ENCODE measurements at regions not wholly inside any gene's neighbourhood (a gene's known extent, or its start where the extent isn't known, plus 50 kb on each side); places are given as distances from the start of the nearest gene placed in this dataset.

DNA sequence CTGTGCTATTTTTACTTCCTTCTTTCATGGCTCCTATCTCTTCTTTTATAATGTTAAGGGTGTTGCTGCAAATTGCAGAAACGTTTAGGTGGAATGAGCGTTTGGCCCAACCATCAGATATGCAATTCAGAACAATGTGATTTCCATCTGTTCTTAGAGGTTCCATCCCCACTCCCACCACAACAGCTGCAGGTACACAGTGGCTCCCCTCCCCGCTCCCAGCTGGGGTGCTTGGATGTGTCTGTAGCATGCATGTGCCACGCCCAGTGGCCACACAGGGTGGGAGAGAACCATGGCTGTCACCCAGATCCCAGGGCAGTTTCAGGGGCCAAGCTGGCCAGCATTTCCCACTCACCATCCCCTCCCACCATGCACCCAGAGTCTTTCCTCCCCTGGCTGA, 62.2 kb downstream of the ACTL7B start:
- Histone ChIP-seq H3K4me3 (no peak overlapping the region), H3K27me3 (ENCODE audit: control insufficient read depth in 3 of 3, insufficient read depth in 3 of 3, low read length in 2 of 3) (no peaks in the 10 kb centered on the region), H3K36me3 (ENCODE audit: control insufficient read depth in 4 of 4, insufficient read depth in 4 of 4, low read length in 4 of 4) (no peaks in the 10 kb centered on the region), H3K27ac (ENCODE audit: low read depth in 1 of 2, low read length in 1 of 2) (no peak overlapping the region), H3K9me3 (ENCODE audit: control insufficient read depth in 4 of 4, insufficient read depth in 3 of 4, low read length in 3 of 4) (peaks cover 0 to 12% (median 1%) of the 10 kb centered on the region in 4 donors), H3K4me1 (ENCODE audit: control insufficient read depth in 5 of 5, insufficient read depth in 5 of 5, low read length in 5 of 5) (no peaks in the 10 kb centered on the region), H3K9ac (ENCODE audit: insufficient read depth in 1 of 2, low read length in 2 of 2) (no peak overlapping the region)
- no peak for ATAC-seq (ENCODE audit: insufficient read depth, low FRiP score)
- WGBS, 2 donors = 95 to 97% methylated on average over 4 of the region's 4 CpGs
- TF ChIP-seq, protein P1, sequence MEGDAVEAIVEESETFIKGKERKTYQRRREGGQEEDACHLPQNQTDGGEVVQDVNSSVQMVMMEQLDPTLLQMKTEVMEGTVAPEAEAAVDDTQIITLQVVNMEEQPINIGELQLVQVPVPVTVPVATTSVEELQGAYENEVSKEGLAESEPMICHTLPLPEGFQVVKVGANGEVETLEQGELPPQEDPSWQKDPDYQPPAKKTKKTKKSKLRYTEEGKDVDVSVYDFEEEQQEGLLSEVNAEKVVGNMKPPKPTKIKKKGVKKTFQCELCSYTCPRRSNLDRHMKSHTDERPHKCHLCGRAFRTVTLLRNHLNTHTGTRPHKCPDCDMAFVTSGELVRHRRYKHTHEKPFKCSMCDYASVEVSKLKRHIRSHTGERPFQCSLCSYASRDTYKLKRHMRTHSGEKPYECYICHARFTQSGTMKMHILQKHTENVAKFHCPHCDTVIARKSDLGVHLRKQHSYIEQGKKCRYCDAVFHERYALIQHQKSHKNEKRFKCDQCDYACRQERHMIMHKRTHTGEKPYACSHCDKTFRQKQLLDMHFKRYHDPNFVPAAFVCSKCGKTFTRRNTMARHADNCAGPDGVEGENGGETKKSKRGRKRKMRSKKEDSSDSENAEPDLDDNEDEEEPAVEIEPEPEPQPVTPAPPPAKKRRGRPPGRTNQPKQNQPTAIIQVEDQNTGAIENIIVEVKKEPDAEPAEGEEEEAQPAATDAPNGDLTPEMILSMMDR (IDR thresholded peaks at IDR 0.05; ENCODE audit: control extremely low read depth, extremely low read depth) = no peak
- DNase-seq = no peak

GRCh38 chr9:108789742-108790141, 66.0 kb downstream of the ACTL7B start:
- H3K27me3 ChIP-seq (ENCODE audit: control insufficient read depth in 3 of 3, insufficient read depth in 3 of 3, low read length in 2 of 3) = no peaks in the 10 kb centered on the region
- H3K9me3 ChIP-seq (ENCODE audit: control insufficient read depth in 4 of 4, insufficient read depth in 3 of 4, low read length in 3 of 4) = peaks cover 0 to 18% (median 1%) of the 10 kb centered on the region in 4 donors
- TF ChIP-seq, protein P1 (IDR thresholded peaks at IDR 0.05; ENCODE audit: control extremely low read depth, extremely low read depth) = no peak
- no peaks in the 10 kb centered on the region for H3K36me3 ChIP-seq (ENCODE audit: control insufficient read depth in 4 of 4, insufficient read depth in 4 of 4, low read length in 4 of 4)
- no peak overlapping the region for H3K4me3 ChIP-seq
- H3K27ac ChIP-seq (ENCODE audit: low read depth in 1 of 2, low read length in 1 of 2) = no peak overlapping the region
- WGBS, 2 donors = 85 to 93% methylated on average over 2 of the region's 2 CpGs
- no peaks in the 10 kb centered on the region for H3K4me1 ChIP-seq (ENCODE audit: control insufficient read depth in 5 of 5, insufficient read depth in 5 of 5, low read length in 5 of 5)
- DNase-seq (no peak), ATAC-seq (ENCODE audit: insufficient read depth, low FRiP score) (no peak)
- H3K9ac ChIP-seq (ENCODE audit: insufficient read depth in 1 of 2, low read length in 2 of 2) = no peak overlapping the region

GRCh38 chr9:108787690-108788048, 68.1 kb downstream of the ACTL7B start:
- 67 to 88% methylated on average over 7 of the region's 7 CpGs for WGBS, 2 donors
- Histone ChIP-seq H3K36me3 (ENCODE audit: control insufficient read depth in 4 of 4, insufficient read depth in 4 of 4, low read length in 4 of 4) (no peaks in the 10 kb centered on the region), H3K27me3 (ENCODE audit: control insufficient read depth in 3 of 3, insufficient read depth in 3 of 3, low read length in 2 of 3) (no peaks in the 10 kb centered on the region), H3K27ac (ENCODE audit: low read depth in 1 of 2, low read length in 1 of 2) (no peak overlapping the region), H3K4me1 (ENCODE audit: control insufficient read depth in 5 of 5, insufficient read depth in 5 of 5, low read length in 5 of 5) (peaks cover 0 to 3% (median 0%) of the 10 kb centered on the region in 5 donors), H3K9me3 (ENCODE audit: control insufficient read depth in 4 of 4, insufficient read depth in 3 of 4, low read length in 3 of 4) (peaks cover 0 to 13% (median 1%) of the 10 kb centered on the region in 4 donors), H3K4me3 (no peak overlapping the region), H3K9ac (ENCODE audit: insufficient read depth in 1 of 2, low read length in 2 of 2) (no peak overlapping the region)
- ATAC-seq (ENCODE audit: insufficient read depth, low FRiP score) (no peak), DNase-seq (no peak)
- TF ChIP-seq, protein P1 (IDR thresholded peaks at IDR 0.05; ENCODE audit: control extremely low read depth, extremely low read depth) = no peak
